GM12878 (cell line): ENCODE measurements at regions not wholly inside any gene's neighbourhood (a gene's known extent, or its start where the extent isn't known, plus 50 kb on each side); places are given as distances from the start of the nearest gene placed in this dataset.

Experiments
- MAX ChIP-seq: IDR thresholded peaks from 2 replicates; pipeline ENCODE4 v1.6.1; 2012; ENCODE audit warnings: low read depth, low read length, improper control_type of control experiment
- NFIC ChIP-seq: IDR thresholded peaks from 2 replicates; pipeline ENCODE4 v1.6.1; 2012; ENCODE audit warnings: low read depth, mild to moderate bottlenecking, inconsistent platforms, low read length, moderate library complexity
- PKNOX1 ChIP-seq: fragments of 450-650 bp; IDR thresholded peaks from 2 replicates; pipeline ENCODE4 v1.6.1; 2016; ENCODE audit warnings: mild to moderate bottlenecking
- YY1 ChIP-seq: IDR thresholded peaks from 2 replicates; pipeline ENCODE4 v1.6.1; 2011; ENCODE audit warnings: low read depth, mild to moderate bottlenecking, low read length
- TF ChIP-seq, protein P1 (sequence below), 3 experiments: IDR thresholded peaks in 2 of 3; conservative IDR thresholded peaks in 1 of 3; 2 replicates each; pipeline ENCODE4 v1.5.1; 2011; ENCODE audit warnings: low read depth in 3 of 3, low read length in 3 of 3, mild to moderate bottlenecking in 3 of 3, control low read depth in 2 of 3, moderate library complexity in 2 of 3, inconsistent platforms in 1 of 3, mixed read lengths in 1 of 3; ENCODE audit not compliant: control insufficient read depth in 2 of 3, insufficient read depth in 1 of 3; ENCODE audit errors: extremely low read depth in 1 of 3
- TF ChIP-seq, protein P2 (sequence below): IDR thresholded peaks from 2 replicates; pipeline ENCODE4 v1.6.1; 2011; ENCODE audit warnings: borderline replicate concordance, low read depth, mild to moderate bottlenecking, moderate library complexity, mixed read lengths, low read length; ENCODE audit not compliant: insufficient read depth; ENCODE audit errors: extremely low read length

GRCh38 chr1:209428241-209428921 is 155.1 kb upstream of the CAMK1G start:
- TF ChIP-seq YY1 (no peak), NFIC (no peak), MAX (no peak), PKNOX1 (no peak)
- TF ChIP-seq, protein P1, sequence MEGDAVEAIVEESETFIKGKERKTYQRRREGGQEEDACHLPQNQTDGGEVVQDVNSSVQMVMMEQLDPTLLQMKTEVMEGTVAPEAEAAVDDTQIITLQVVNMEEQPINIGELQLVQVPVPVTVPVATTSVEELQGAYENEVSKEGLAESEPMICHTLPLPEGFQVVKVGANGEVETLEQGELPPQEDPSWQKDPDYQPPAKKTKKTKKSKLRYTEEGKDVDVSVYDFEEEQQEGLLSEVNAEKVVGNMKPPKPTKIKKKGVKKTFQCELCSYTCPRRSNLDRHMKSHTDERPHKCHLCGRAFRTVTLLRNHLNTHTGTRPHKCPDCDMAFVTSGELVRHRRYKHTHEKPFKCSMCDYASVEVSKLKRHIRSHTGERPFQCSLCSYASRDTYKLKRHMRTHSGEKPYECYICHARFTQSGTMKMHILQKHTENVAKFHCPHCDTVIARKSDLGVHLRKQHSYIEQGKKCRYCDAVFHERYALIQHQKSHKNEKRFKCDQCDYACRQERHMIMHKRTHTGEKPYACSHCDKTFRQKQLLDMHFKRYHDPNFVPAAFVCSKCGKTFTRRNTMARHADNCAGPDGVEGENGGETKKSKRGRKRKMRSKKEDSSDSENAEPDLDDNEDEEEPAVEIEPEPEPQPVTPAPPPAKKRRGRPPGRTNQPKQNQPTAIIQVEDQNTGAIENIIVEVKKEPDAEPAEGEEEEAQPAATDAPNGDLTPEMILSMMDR (IDR thresholded peaks at IDR 0.05 in 2 of 3, conservative IDR thresholded peaks at IDR 0.05 in 1 of 3; ENCODE audit: control insufficient read depth in 2 of 3, extremely low read depth in 1 of 3, insufficient read depth in 1 of 3, low read depth in 3 of 3, low read length in 3 of 3) = no peak
- TF ChIP-seq, protein P2, sequence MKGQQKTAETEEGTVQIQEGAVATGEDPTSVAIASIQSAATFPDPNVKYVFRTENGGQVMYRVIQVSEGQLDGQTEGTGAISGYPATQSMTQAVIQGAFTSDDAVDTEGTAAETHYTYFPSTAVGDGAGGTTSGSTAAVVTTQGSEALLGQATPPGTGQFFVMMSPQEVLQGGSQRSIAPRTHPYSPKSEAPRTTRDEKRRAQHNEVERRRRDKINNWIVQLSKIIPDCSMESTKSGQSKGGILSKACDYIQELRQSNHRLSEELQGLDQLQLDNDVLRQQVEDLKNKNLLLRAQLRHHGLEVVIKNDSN = no peak
